ENCODE measurements at regions not wholly inside any gene's neighbourhood (a gene's known extent, or its start where the extent isn't known, plus 50 kb on each side); places are given as distances from the start of the nearest gene placed in this dataset.

DNA sequence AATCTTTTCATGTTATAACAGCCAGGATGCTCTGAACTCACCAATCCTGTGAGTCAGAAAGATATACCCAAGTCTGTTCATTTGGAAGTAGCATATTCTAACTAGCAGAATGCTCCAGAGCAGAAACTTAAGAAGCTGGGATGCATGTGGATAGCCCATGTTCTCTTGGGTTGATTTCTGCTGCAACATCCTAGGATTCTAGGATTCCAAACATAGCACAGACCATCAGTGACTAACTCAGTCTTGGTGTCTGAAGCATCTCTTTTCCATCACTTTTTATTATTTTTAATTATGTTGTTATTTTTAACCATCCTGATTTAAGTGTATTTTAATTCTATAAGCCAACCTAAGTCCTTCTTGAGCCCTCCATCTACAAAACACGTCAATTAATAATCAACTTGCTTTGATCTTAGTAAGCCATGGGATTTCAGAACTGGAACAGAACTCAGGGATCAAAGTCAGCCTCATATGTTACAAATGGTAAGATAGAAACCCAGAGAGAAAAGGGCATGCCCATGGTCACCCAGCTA is 85.4 kb downstream of the OSR1 start:
- no peak for DNase-seq
- H3K4me1 ChIP-seq = no peaks in the 10 kb centered on the region

DNA sequence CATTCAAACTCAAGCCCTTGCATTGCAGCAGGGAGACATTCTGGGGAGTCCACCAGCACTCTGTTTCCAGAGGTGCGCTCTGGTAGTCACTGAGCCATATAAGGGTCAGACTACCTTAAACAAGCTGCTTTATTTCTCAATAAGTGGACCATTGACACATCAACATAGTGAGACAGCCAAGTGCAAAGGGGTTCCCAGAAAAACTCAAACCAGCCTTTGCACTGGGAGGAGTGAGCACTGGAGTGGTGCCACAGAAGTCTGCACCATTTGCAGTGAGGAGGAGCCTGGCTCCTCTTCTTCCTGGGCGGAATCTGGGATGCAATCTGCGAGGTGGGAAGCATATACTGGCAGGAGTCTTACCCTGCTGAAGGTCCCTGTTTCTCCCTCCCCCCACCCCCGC is 86.4 kb downstream of the OSR1 start:
- Histone ChIP-seq H3K4me3 (replicated peaks in 1 of 3) (no peak overlapping the region), H3K27me3 (no peaks in the 10 kb centered on the region), H3K27ac (no peak overlapping the region), H3K36me3 (no peaks in the 10 kb centered on the region), H3K4me1 (no peaks in the 10 kb centered on the region), H3K9me3 (no peaks in the 10 kb centered on the region)
- intact Hi-C loops (cut with DNase I) = no loop called here
- no peak for TF ChIP-seq POLR2A (IDR thresholded peaks at IDR 0.05)
- TF ChIP-seq, protein P1, sequence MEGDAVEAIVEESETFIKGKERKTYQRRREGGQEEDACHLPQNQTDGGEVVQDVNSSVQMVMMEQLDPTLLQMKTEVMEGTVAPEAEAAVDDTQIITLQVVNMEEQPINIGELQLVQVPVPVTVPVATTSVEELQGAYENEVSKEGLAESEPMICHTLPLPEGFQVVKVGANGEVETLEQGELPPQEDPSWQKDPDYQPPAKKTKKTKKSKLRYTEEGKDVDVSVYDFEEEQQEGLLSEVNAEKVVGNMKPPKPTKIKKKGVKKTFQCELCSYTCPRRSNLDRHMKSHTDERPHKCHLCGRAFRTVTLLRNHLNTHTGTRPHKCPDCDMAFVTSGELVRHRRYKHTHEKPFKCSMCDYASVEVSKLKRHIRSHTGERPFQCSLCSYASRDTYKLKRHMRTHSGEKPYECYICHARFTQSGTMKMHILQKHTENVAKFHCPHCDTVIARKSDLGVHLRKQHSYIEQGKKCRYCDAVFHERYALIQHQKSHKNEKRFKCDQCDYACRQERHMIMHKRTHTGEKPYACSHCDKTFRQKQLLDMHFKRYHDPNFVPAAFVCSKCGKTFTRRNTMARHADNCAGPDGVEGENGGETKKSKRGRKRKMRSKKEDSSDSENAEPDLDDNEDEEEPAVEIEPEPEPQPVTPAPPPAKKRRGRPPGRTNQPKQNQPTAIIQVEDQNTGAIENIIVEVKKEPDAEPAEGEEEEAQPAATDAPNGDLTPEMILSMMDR (IDR thresholded peaks at IDR 0.05) = no peak
- WGBS, 2 donors = 65 to 67% methylated on average over 4 of the region's 4 CpGs
- no peak for DNase-seq

More for the DNA sequence above, 85.4 kb downstream of the OSR1 start:
- H3K27me3 ChIP-seq = no peaks in the 10 kb centered on the region
- H3K27ac ChIP-seq = no peak overlapping the region
- 94 to 98% methylated on average over 1 of the region's 1 CpG for WGBS, 2 donors
- H3K4me3 ChIP-seq (replicated peaks in 1 of 3) = no peak overlapping the region
- no peaks in the 10 kb centered on the region for H3K36me3 ChIP-seq
- H3K9me3 ChIP-seq = no peaks in the 10 kb centered on the region
- TF ChIP-seq, protein P1 (IDR thresholded peaks at IDR 0.05) = no peak
- TF ChIP-seq POLR2A (IDR thresholded peaks at IDR 0.05) = no peak
- intact Hi-C loops (cut with DNase I) = no loop called here

DNA sequence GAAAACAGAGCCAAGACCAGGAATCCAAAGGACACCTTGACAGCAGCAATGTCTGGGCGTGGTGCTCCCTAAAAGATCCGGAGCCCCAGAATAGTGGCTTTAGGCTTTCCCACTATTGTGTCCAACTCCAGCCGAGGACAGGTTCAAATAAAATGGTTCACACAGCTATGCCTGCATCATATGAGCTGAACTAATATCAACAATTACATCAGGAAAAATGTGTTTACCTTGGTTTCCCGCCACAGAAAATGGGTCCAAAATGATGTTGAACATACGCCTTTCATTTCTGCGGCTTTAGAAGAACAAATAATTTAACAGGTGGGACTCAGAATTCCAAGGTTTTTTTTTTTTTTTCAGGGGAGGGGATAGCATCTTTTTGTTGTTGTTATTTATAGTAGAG is 93.6 kb downstream of the OSR1 start:
- no peaks in the 10 kb centered on the region for H3K27me3 ChIP-seq
- 93 to 95% methylated on average over 6 of the region's 6 CpGs for WGBS, 2 donors
- H3K9me3 ChIP-seq = no peaks in the 10 kb centered on the region
- TF ChIP-seq POLR2A (IDR thresholded peaks at IDR 0.05) = no peak
- TF ChIP-seq, protein P1 (IDR thresholded peaks at IDR 0.05) = no peak
- intact Hi-C loops (cut with DNase I) = no loop called here
- H3K36me3 ChIP-seq = no peaks in the 10 kb centered on the region
- no peaks in the 10 kb centered on the region for H3K4me1 ChIP-seq
- H3K4me3 ChIP-seq (replicated peaks in 1 of 3) = no peak overlapping the region
- no peak overlapping the region for H3K27ac ChIP-seq
- no peak for DNase-seq

DNA sequence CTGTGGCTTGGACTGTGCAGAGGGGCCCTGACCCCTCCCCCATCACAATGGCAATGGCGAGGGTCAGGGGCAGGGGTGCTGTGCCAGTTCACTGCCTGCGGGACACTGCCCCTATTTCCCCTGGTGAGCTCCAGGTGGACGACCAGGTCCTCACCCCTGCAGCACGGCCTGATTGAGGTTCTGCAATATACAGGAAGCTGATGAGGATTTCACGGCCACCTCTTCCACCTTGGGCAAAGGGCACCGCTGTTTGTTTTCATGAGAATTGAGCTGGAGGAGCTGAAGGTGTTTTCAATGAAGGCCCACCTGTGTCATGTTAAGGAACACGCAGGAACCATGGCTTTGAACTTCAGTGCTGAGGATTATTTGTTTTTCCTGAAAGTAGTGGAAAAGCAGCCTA is 96.3 kb downstream of the OSR1 start:
- no peak for DNase-seq
- Histone ChIP-seq H3K9me3 (no peaks in the 10 kb centered on the region), H3K27me3 (no peaks in the 10 kb centered on the region), H3K36me3 (no peaks in the 10 kb centered on the region), H3K4me1 (no peaks in the 10 kb centered on the region), H3K4me3 (replicated peaks in 1 of 3) (no peak overlapping the region), H3K27ac (no peak overlapping the region)
- no peak for TF ChIP-seq POLR2A (IDR thresholded peaks at IDR 0.05)
- TF ChIP-seq, protein P1 (IDR thresholded peaks at IDR 0.05) = no peak
- intact Hi-C loops (cut with DNase I) = no loop called here
- WGBS, 2 donors = 93 to 94% methylated on average over 4 to 7 of the region's 7 CpGs

DNA sequence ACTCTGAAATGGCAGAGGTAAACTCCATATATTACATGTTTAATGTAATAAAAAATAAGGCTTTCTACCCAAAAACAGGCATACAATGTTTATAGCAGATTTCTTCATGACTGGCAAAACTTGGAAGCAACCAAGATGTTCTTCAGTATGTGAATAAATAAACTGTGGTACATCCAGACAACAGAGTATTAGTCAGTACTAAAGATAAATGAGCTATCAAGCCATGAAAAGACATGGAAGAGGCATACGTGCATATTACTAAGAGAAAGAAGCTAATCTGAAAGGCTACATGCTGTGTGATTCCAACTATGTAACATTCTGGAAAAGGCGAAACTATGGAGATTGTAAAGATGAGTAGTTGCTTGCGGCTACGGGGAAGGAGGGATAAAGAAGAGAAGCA is 97.4 kb downstream of the OSR1 start:
- DNase-seq = no peak
- no peak overlapping the region for H3K27ac ChIP-seq
- H3K36me3 ChIP-seq = no peaks in the 10 kb centered on the region
- TF ChIP-seq, protein P1 (IDR thresholded peaks at IDR 0.05) = no peak
- TF ChIP-seq POLR2A (IDR thresholded peaks at IDR 0.05) = no peak
- 92 to 95% methylated on average over 4 of the region's 4 CpGs for WGBS, 2 donors
- intact Hi-C loops (cut with DNase I) = no loop called here
- H3K4me3 ChIP-seq (replicated peaks in 1 of 3) = no peak overlapping the region
- H3K9me3 ChIP-seq = no peaks in the 10 kb centered on the region
- no peaks in the 10 kb centered on the region for H3K27me3 ChIP-seq
- H3K4me1 ChIP-seq = no peaks in the 10 kb centered on the region

Measured in thyroid gland (tissue), 4 donors.